ENCODE measurements at regions not wholly inside any gene's neighbourhood (a gene's known extent, or its start where the extent isn't known, plus 50 kb on each side); places are given as distances from the start of the nearest gene placed in this dataset.

DNA sequence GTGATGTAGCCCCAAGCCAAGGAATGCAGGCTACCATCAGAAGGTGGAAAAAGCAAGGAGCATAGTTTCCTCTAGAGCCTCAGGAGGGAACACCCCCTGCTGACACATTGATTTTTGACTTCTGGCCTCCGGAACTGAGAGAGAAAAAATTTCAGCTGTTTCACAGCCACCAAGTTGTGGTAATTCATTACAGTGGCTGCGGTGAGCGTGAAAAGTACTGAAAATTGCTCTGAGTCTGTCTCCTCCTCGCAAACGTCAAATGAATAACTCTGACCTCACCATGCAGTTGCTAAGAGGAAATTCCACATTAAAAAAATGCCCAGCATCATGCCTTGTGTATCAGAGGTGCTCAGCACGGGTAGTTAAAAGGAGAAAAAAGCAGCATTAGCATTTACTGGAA is 277.9 kb upstream of the MSX2 start:
- Histone ChIP-seq H3K79me2 (ENCODE audit: insufficient read depth, low read depth, low read length) (no peaks in the 10 kb centered on the region), H3K9me2 (ENCODE audit: insufficient read depth, low read length) (no peaks in the 10 kb centered on the region), H2AFZ (ENCODE audit: low read length) (no peak overlapping the region), H3K27ac (ENCODE audit: low read depth, low read length, poor library complexity, severe bottlenecking) (no peak overlapping the region), H3K9me3 (ENCODE audit: low read length) (no peaks in the 10 kb centered on the region), H3K36me3 (ENCODE audit: insufficient read depth, low read length) (no peaks in the 10 kb centered on the region), H3K4me2 (ENCODE audit: low read length) (no peak overlapping the region), H4K20me1 (ENCODE audit: insufficient read depth, low read length) (no peaks in the 10 kb centered on the region), H3K4me1 (ENCODE audit: insufficient read depth, low read length, poor library complexity, severe bottlenecking) (no peaks in the 10 kb centered on the region), H3K4me3 (ENCODE audit: low read depth, low read length, poor library complexity, severe bottlenecking) (no peak overlapping the region)
- intact Hi-C loops (cut with micrococcal nuclease; ENCODE audit: unreplicated experiment), result no loop called here
- BruUV-seq (replicated peaks), result no TSS peak
- no peak for DNase-seq (ENCODE audit: low spot score)
- no peak for TF ChIP-seq EZH2phosphoT487 (IDR thresholded peaks at IDR 0.05; ENCODE audit: borderline replicate concordance, low read depth, low read length)
- no peak for TF ChIP-seq CTCF (conservative IDR thresholded peaks at IDR 0.05; ENCODE audit: low read length)
- POLR2A ChIA-PET, result no interaction called here
- CTCF ChIA-PET (ENCODE audit: unreplicated experiment), result no interaction called here

DNA sequence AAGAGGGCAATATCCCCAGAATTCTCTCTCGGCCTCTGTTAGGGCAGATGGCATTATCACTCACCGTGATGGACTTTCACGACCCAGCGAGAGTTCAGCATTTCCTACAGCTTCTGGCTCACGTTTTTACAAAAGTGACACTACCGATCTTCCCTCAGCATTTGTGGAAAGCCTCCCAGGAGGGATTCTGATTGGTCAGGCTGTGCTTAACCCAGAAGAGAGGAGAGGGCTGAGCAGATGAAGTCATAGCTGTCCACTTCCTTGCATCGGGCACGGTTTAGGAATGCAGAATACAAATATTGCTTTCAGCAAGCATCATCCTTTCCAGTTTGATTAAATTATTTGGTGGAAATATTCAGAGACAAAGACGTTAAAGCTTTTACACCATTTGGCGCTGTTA is 277.4 kb upstream of the MSX2 start:
- Histone ChIP-seq H3K36me3 (ENCODE audit: insufficient read depth, low read length) (no peaks in the 10 kb centered on the region), H3K9me3 (ENCODE audit: low read length) (no peaks in the 10 kb centered on the region), H3K4me3 (ENCODE audit: low read depth, low read length, poor library complexity, severe bottlenecking) (no peak overlapping the region), H3K79me2 (ENCODE audit: insufficient read depth, low read depth, low read length) (no peaks in the 10 kb centered on the region), H3K4me1 (ENCODE audit: insufficient read depth, low read length, poor library complexity, severe bottlenecking) (no peaks in the 10 kb centered on the region), H3K27ac (ENCODE audit: low read depth, low read length, poor library complexity, severe bottlenecking) (no peak overlapping the region), H2AFZ (ENCODE audit: low read length) (no peak overlapping the region), H4K20me1 (ENCODE audit: insufficient read depth, low read length) (no peaks in the 10 kb centered on the region), H3K4me2 (ENCODE audit: low read length) (no peak overlapping the region), H3K9me2 (ENCODE audit: insufficient read depth, low read length) (no peaks in the 10 kb centered on the region)
- ChIA-PET CTCF (ENCODE audit: unreplicated experiment) (no interaction called here), POLR2A (no interaction called here)
- DNase-seq (ENCODE audit: low spot score), result no peak
- TF ChIP-seq CTCF (conservative IDR thresholded peaks at IDR 0.05; ENCODE audit: low read length) (no peak), EZH2phosphoT487 (IDR thresholded peaks at IDR 0.05; ENCODE audit: borderline replicate concordance, low read depth, low read length) (no peak)
- intact Hi-C loops (cut with micrococcal nuclease; ENCODE audit: unreplicated experiment), result no loop called here
- BruUV-seq (replicated peaks), result no TSS peak

DNA sequence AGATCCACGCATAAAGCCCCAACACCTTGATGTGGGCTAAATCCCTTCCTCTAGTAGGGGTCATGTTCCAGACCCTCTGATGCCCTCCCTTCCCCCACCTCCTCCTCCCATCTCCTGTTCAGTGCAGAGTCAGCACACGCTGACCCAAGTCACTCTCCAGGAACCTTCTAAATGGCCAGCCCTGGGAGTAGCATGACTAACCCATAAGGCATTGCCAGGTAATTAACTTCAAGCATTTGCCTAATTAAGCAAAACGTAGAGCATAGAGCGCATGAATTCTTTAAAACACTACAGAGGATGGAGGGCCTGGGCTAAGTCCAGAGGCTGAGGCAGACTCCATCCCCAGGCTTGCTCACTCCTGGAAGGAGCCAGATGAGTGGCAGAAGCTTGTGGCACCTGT is 276.3 kb upstream of the MSX2 start:
- Histone ChIP-seq H3K9me3 (ENCODE audit: low read length) (no peaks in the 10 kb centered on the region), H3K36me3 (ENCODE audit: insufficient read depth, low read length) (no peaks in the 10 kb centered on the region), H3K9me2 (ENCODE audit: insufficient read depth, low read length) (no peaks in the 10 kb centered on the region), H3K27ac (ENCODE audit: low read depth, low read length, poor library complexity, severe bottlenecking) (no peak overlapping the region), H4K20me1 (ENCODE audit: insufficient read depth, low read length) (no peaks in the 10 kb centered on the region), H3K4me2 (ENCODE audit: low read length) (no peak overlapping the region), H3K79me2 (ENCODE audit: insufficient read depth, low read depth, low read length) (no peaks in the 10 kb centered on the region), H3K4me3 (ENCODE audit: low read depth, low read length, poor library complexity, severe bottlenecking) (no peak overlapping the region), H2AFZ (ENCODE audit: low read length) (no peak overlapping the region), H3K4me1 (ENCODE audit: insufficient read depth, low read length, poor library complexity, severe bottlenecking) (no peaks in the 10 kb centered on the region)
- BruUV-seq (replicated peaks), result no TSS peak
- intact Hi-C loops (cut with micrococcal nuclease; ENCODE audit: unreplicated experiment), result no loop called here
- ChIA-PET POLR2A (no interaction called here), CTCF (ENCODE audit: unreplicated experiment) (no interaction called here)
- no peak for TF ChIP-seq EZH2phosphoT487 (IDR thresholded peaks at IDR 0.05; ENCODE audit: borderline replicate concordance, low read depth, low read length)
- TF ChIP-seq CTCF (conservative IDR thresholded peaks at IDR 0.05; ENCODE audit: low read length), result no peak
- no peak for DNase-seq (ENCODE audit: low spot score)

Data from OCI-LY7 (cell line).